Hepatocyte (in vitro differentiated cells): ENCODE measurements at regions not wholly inside any gene's neighbourhood (a gene's known extent, or its start where the extent isn't known, plus 50 kb on each side); places are given as distances from the start of the nearest gene placed in this dataset.

Experiments used
- CTCF ChIP-seq: fragments of 200-600 bp; sonication (generic); IDR thresholded peaks from 2 replicates; pipeline ENCODE4 v1.5.1; 2016; ENCODE audit warnings: antibody characterized with exemption, mild to moderate bottlenecking; ENCODE audit not compliant: poor library complexity
- EZH2 ChIP-seq: fragments of 200-600 bp; sonication (generic); IDR thresholded peaks from 2 replicates; pipeline ENCODE4 v1.6.1; 2016; ENCODE audit warnings: antibody characterized with exemption, mild to moderate bottlenecking, borderline replicate concordance

- TF ChIP-seq EZH2 (no peak), CTCF (no peak)
Observed at GRCh38 chr18:42658171-42658570, 457.3 kb downstream of the RIT2 start.
